GM23338 (cell line): ENCODE measurements at regions not wholly inside any gene's neighbourhood (a gene's known extent, or its start where the extent isn't known, plus 50 kb on each side); places are given as distances from the start of the nearest gene placed in this dataset.

Source experiments
- ATAC-seq: fragments of 200-7000 bp; cut with Tn5 transposase; 3 replicates; pipeline ENCODE4 v1.9.1; 2020
- DNase-seq: peaks from one replicate; pipeline ENCODE4 v3.0.0-alpha.2; 2015; ENCODE audit warnings: low spot score
- H2AFZ ChIP-seq: fragments of 200-600 bp; sonication (generic); 2 replicates; pipeline ENCODE4 v1.8.0; 2016; ENCODE audit warnings: antibody characterized with exemption, mild to moderate bottlenecking, moderate library complexity
- H3F3A ChIP-seq: fragments of 200-600 bp; sonication (generic); replicated peaks from 2 replicates; pipeline ENCODE4 v1.8.0; 2017; ENCODE audit warnings: antibody characterized with exemption, mixed run types, low read depth
- H3K27ac ChIP-seq: fragments of 200-600 bp; sonication (generic); 2 replicates; pipeline ENCODE4 v1.6.1; 2016; ENCODE audit warnings: low read depth
- H3K27me3 ChIP-seq: fragments of 200-600 bp; sonication (generic); 2 replicates; pipeline ENCODE4 v1.8.0; 2016; ENCODE audit warnings: mild to moderate bottlenecking, mixed run types, moderate library complexity; ENCODE audit not compliant: insufficient read depth
- H3K36me3 ChIP-seq: fragments of 200-600 bp; sonication (generic); 2 replicates; pipeline ENCODE4 v1.8.0; 2016; ENCODE audit warnings: mild to moderate bottlenecking; ENCODE audit not compliant: insufficient read depth
- H3K4me1 ChIP-seq: fragments of 200-600 bp; sonication (generic); 2 replicates; pipeline ENCODE4 v1.8.0; 2016; ENCODE audit warnings: mild to moderate bottlenecking, moderate library complexity; ENCODE audit not compliant: insufficient read depth
- H3K4me2 ChIP-seq: fragments of 200-600 bp; sonication (generic); 2 replicates; pipeline ENCODE4 v1.7.1; 2017; ENCODE audit warnings: mixed run types
- H3K4me3 ChIP-seq: fragments of 200-600 bp; sonication (generic); 2 replicates; pipeline ENCODE4 v1.6.1; 2016; ENCODE audit warnings: mixed run types
- H3K79me2 ChIP-seq: fragments of 200-600 bp; sonication (generic); replicated peaks from 2 replicates; pipeline ENCODE4 v1.8.0; 2017; ENCODE audit warnings: mild to moderate bottlenecking; ENCODE audit not compliant: insufficient read depth
- H3K9me2 ChIP-seq: fragments of 200-600 bp; sonication (generic); 2 replicates; pipeline ENCODE4 v1.8.0; 2017; ENCODE audit not compliant: insufficient read depth
- H4K20me1 ChIP-seq: fragments of 200-600 bp; sonication (generic); replicated peaks from 2 replicates; pipeline ENCODE4 v1.8.0; 2017; ENCODE audit warnings: mild to moderate bottlenecking; ENCODE audit not compliant: insufficient read depth
- H3K27ac Mint-ChIP-seq: 2 replicates; pipeline ENCODE4 v1.8.0; 2020; ENCODE audit warnings: inconsistent platforms, mild to moderate bottlenecking, moderate library complexity, mixed read lengths
- H3K27me3 Mint-ChIP-seq: 3 replicates; pipeline ENCODE4 v1.8.0; 2022; ENCODE audit warnings: low read depth, mild to moderate bottlenecking, moderate library complexity, mixed read lengths, inconsistent platforms; ENCODE audit not compliant: insufficient read depth, poor library complexity
- H3K36me3 Mint-ChIP-seq: 3 replicates; pipeline ENCODE4 v1.8.0; 2021; ENCODE audit warnings: low read depth, mild to moderate bottlenecking, inconsistent platforms, moderate library complexity, mixed read lengths
- H3K4me1 Mint-ChIP-seq: 3 replicates; pipeline ENCODE4 v1.8.0; 2020; ENCODE audit warnings: mild to moderate bottlenecking, inconsistent platforms, mixed read lengths
- H3K4me3 Mint-ChIP-seq: 3 replicates; pipeline ENCODE4 v1.8.0; 2021; ENCODE audit warnings: moderate library complexity, mild to moderate bottlenecking, inconsistent platforms, mixed read lengths
- H3K9me3 Mint-ChIP-seq: 3 replicates; pipeline ENCODE4 v1.8.0; 2020; ENCODE audit warnings: moderate library complexity, mild to moderate bottlenecking, inconsistent platforms, mixed read lengths
- CTCF ChIP-seq, 2 experiments: fragments of 200-600 bp in 1 of 2; sonication (generic) in 1 of 2; conservative IDR thresholded peaks; 2 replicates each; pipeline versions ENCODE4 v1.5.1 to v1.6.1; 2016 to 2017; ENCODE audit warnings: antibody characterized with exemption in 2 of 2, low read depth in 2 of 2, mild to moderate bottlenecking in 2 of 2, moderate library complexity in 1 of 2
- EZH2 ChIP-seq: fragments of 200-600 bp; sonication (generic); IDR thresholded peaks from one replicate; pipeline ENCODE4 v1.8.0; 2017; ENCODE audit warnings: antibody characterized with exemption, mild to moderate bottlenecking, low read depth; ENCODE audit not compliant: unreplicated experiment
- JUNB ChIP-seq: IDR thresholded peaks from one replicate; pipeline ENCODE4 v1.6.1; 2016; ENCODE audit warnings: antibody characterized with exemption; ENCODE audit not compliant: unreplicated experiment
- NANOG ChIP-seq: IDR thresholded peaks from 2 replicates; pipeline ENCODE4 v1.6.1; 2016; ENCODE audit warnings: antibody characterized with exemption, borderline replicate concordance
- POLR2AphosphoS5 ChIP-seq: IDR thresholded peaks from 2 replicates; pipeline ENCODE4 v1.6.1; 2016; ENCODE audit warnings: antibody characterized with exemption, low read depth
- REST ChIP-seq: IDR thresholded peaks from one replicate; pipeline ENCODE4 v1.6.1; 2018; ENCODE audit warnings: antibody characterized with exemption; ENCODE audit not compliant: unreplicated experiment
- ZNF114 ChIP-seq: fragments of 250-450 bp; sonication (Bioruptor Pico); IDR thresholded peaks from 2 replicates; pipeline ENCODE4 v1.5.0; 2020; ENCODE audit warnings: mild to moderate bottlenecking, moderate library complexity
- ZNF331 ChIP-seq: fragments of 250-450 bp; sonication (Bioruptor Pico); IDR thresholded peaks from 2 replicates; pipeline ENCODE4 v1.5.0; 2020; ENCODE audit warnings: low read depth, mild to moderate bottlenecking, moderate library complexity
- ZNF462 ChIP-seq: fragments of 250-450 bp; sonication (Bioruptor Pico); IDR thresholded peaks from 2 replicates; pipeline ENCODE4 v1.5.0; 2020; ENCODE audit warnings: mild to moderate bottlenecking, moderate library complexity

- DNase-seq (no peak), ATAC-seq (no peak)
- no peak for TF ChIP-seq JUNB
- TF ChIP-seq ZNF331 (CRISPR knock-in tag): no peak
- no peak for TF ChIP-seq EZH2
- no peak for TF ChIP-seq REST
- TF ChIP-seq ZNF114 (CRISPR knock-in tag): no peak
- TF ChIP-seq CTCF (conservative IDR thresholded peaks at IDR 0.05; ENCODE audit: low read depth in 2 of 2): no peak
- TF ChIP-seq NANOG: no peak
- H4K20me1 ChIP-seq: no peaks in the 10 kb centered on the region
- Mint-ChIP-seq H3K4me1 (no peaks in the 10 kb centered on the region), H3K4me3 (no peak overlapping the region), H3K27me3 (peaks cover 4% of the 10 kb centered on the region), H3K27ac (no peak overlapping the region), H3K36me3 (no peaks in the 10 kb centered on the region), H3K9me3 (no peaks in the 10 kb centered on the region)
- no peaks in the 10 kb centered on the region for H3K79me2 ChIP-seq
- no peak overlapping the region for H3K4me3 ChIP-seq
- no peaks in the 10 kb centered on the region for H3K9me2 ChIP-seq
- H3F3A ChIP-seq: no peaks in the 10 kb centered on the region
- H2AFZ ChIP-seq: no peak overlapping the region
- no peak overlapping the region for H3K4me2 ChIP-seq
- H3K27ac ChIP-seq: no peak overlapping the region
- H3K36me3 ChIP-seq: no peaks in the 10 kb centered on the region
- H3K27me3 ChIP-seq: no peaks in the 10 kb centered on the region
- H3K4me1 ChIP-seq: no peaks in the 10 kb centered on the region; the same call in 1 of the 2 replicates
These were observed 126.8 kb upstream of the TMEM170B start for GRCh38 chr6:11410539-11411307.

- no peaks in the 10 kb centered on the region for H3F3A ChIP-seq
- no peaks in the 10 kb centered on the region for H3K36me3 Mint-ChIP-seq
- H3K27ac ChIP-seq: no peak overlapping the region
- H3K27ac Mint-ChIP-seq: no peak overlapping the region
- no peak overlapping the region for H3K4me3 Mint-ChIP-seq
- no peaks in the 10 kb centered on the region for H3K36me3 ChIP-seq
- no peaks in the 10 kb centered on the region for H3K9me3 Mint-ChIP-seq
- no peaks in the 10 kb centered on the region for H3K27me3 ChIP-seq
- peak overlapping the region; percentile 20; the same call in 1 of the 2 replicates for H2AFZ ChIP-seq
- H3K27me3 Mint-ChIP-seq: peaks cover 3% of the 10 kb centered on the region
- H3K4me3 ChIP-seq: no peak overlapping the region
- no peaks in the 10 kb centered on the region for H3K9me2 ChIP-seq
- peaks cover 7% of the 10 kb centered on the region for H3K4me1 ChIP-seq
- ATAC-seq (no peak), DNase-seq (no peak)
- H3K79me2 ChIP-seq: no peaks in the 10 kb centered on the region
- H3K4me2 ChIP-seq: no peak overlapping the region
- H4K20me1 ChIP-seq: no peaks in the 10 kb centered on the region
- peaks cover 9% of the 10 kb centered on the region; the same call in 2 of the 3 replicates for H3K4me1 Mint-ChIP-seq
- no peak for TF ChIP-seq JUNB
- no peak for TF ChIP-seq POLR2AphosphoS5
- TF ChIP-seq ZNF462 (CRISPR knock-in tag): no peak
These were observed 128.2 kb upstream of the TMEM170B start for GRCh38 chr6:11409371-11409770.
